Amygdala (tissue), 56 donors: ENCODE measurements at regions not wholly inside any gene's neighbourhood (a gene's known extent, or its start where the extent isn't known, plus 50 kb on each side); places are given as distances from the start of the nearest gene placed in this dataset.

ENCODE experiments used
- DNase-seq, 56 donors: peaks; one replicate each; lab custom pipeline; 2025; lab: John Stamatoyannopoulos, UW

DNA sequence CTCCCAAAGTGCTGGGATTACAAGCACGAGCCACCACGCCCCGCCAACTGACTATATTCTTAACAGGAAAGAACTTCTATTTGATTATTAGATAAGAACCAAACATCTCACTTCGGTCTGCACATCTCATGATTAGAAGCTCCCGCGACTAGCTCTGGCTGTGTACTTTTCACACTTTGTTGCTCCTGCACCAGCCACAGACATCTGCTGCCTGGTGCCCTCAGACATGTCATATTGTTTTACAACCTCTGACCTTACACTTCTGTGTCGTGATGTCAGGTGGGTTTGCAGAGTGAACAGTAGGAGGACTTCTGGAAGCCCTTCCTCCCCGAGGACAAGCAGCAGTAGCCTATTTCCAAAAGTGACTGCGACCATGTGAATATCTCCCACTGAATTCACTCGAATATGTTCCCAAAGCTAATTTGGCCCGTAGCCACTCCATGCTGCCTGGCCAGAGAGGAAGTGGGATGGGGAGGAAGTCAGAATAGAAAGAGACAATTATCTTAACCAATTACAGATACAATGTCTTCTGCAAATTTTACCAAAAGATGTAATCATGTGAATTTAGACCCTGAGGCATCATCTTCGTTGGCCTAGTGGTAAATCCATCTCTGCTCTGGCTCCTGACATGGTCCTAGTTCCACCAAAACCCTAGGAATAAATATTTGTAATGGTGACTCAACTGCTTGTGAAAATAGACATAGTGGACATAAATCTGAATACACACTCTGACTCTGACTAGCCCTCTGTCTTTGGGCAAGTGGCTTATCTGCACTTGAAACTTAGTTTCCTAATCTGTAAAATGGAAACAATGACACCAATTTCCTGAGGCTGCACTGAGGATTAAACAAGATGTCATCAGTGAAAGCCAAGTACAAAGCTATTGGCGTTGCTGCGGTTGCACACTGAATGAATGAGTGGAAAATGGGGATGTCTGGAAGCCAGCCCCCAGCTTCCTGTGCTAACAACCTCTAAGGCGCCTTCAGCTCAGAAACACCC, 406.1 kb downstream of the LRATD1 start:
- DNase-seq = no peak

DNA sequence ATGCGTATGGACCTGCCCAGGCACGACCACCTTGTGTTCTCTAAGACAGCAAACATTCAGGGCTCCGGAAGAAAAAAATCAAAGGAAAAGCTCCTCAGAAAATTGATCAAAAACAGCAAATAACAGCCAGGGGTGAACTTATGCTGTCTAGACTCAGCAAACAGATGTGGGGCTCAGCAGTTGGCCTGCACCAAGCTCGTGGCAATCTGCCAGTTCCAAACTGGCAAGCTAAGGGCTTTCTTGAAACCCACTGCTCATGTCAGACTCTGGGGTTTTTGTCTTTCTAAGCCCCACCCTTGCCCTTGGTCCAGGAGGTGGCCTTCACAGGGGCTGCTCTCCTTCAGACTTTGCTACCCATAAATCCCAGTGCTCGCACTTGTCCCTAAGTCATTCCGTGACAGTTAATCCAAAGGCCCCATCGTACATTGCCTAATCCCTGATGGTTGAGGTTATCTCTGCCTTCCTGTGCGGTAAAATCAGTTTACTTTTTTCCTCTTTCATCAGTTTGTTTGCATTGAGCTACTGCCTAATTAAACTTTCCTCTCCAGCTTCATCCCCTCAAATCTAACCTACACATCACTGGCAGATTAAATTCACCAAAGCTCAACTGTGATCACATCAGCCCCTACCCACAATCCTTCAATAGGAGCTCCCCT, 408.0 kb downstream of the LRATD1 start:
- DNase-seq = no peak

DNA sequence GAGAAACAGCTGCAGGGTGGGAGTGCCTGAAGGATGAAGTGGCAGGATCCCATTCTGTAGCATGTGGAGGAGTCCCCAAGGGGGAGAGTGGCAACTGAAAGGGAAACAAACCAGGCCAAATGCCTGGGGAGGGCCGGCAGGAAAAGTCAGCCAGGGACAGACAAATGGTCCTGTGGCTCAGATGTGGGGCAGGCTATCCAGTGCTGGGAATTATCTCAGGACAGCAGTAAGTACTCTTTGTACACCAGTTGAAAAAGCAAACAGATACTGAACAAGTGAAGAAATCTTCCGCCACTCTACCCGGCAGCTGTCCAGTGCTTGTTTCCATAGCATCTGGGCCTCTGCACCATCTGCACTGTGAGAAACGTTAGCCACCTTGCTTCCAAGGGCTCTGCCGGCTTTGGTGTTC, 408.9 kb downstream of the LRATD1 start:
- peak in 1 of 56 donors; percentile 4 for DNase-seq

DNA sequence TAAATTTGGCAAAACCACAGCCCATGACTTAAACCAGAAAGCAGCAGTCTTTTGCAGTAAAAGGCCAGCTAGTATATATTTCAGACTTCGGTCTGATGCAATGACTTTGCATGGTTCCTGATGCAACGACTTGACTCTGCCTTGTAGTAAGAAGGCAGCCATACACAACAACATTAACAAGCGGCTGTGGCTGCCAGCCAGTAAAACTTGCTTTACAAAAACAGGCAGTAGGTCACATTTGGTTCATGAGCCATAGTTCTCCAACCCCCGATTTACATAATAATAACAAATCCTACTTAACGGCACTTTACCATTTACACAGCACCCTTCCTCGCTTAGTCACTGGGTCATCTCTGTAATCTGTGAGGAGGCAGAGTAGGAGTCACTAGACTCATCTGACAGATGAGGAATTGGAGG, 410.3 kb downstream of the LRATD1 start:
- no peak for DNase-seq

DNA sequence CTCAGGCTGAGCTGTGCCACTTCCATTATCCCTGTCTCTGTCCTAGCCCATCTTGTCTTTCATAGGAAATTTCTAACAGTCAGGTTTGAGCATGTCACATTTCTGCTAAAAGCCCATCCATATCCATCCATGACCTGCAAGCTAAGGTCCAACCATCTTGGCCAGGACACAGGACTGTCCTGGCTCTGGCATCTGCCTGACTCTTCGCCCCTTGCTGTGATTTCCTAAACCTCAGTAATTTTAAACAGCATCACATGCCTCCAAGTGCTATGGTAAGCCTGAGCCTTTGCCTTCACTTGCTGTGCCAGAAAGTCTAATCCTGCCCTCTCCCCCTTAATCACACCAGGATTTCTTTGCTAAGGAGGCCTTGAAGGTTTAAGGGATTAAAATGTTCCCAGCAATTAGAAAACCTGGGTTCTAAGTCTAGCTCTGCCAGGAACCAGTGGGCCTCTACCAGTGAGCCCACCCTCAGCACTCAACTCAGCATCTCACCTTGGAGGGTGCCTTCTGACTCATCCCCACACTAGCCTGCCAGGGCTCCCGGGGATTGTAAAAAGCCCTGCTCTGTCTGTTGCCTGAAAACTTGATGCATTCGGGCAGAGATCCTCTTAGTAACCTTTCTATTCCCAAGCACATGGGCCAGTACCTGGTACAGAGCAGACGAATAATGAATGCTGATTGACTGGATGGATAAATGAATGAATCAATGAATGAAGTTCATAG, 411.0 kb downstream of the LRATD1 start:
- DNase-seq = no peak

DNA sequence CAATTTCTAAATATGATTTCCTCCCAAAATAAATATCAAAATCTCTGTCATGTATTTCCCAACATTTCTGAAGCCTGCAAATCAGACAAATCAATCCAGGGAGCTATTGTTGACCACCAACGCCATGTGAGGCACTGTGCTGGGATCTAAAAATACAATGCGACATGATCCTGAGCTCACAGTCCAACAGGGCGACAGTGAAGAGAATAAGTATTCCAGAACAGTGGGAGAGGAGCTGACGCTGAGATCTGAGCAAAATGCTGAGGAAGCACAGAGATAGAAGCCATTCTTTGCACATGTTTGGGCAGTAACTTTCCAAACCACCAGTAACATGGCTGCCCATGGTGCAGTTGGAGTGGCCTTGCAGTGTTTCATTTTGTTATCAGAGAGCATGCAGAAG, 412.5 kb downstream of the LRATD1 start:
- no peak for DNase-seq

DNA sequence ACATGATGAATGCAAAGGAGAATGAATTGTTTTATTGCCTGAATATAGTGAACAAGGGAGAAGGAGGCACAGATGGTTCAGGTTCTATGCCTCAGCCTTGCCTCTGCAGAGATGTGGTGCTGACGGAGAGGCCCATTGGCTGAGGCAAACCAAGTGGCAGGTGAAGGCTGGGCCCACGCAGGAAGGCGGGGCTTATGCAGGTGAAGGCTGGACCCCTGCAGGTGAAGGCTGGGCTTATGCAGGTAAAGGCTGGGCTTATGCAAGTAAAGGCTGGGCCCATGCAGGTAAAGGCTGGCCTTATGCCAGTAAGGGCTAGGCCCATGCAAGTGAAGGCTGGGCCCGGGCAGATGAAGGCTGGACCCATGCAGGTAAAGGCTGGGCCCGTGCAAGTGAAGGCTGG, 414.7 kb downstream of the LRATD1 start:
- DNase-seq = no peak

DNA sequence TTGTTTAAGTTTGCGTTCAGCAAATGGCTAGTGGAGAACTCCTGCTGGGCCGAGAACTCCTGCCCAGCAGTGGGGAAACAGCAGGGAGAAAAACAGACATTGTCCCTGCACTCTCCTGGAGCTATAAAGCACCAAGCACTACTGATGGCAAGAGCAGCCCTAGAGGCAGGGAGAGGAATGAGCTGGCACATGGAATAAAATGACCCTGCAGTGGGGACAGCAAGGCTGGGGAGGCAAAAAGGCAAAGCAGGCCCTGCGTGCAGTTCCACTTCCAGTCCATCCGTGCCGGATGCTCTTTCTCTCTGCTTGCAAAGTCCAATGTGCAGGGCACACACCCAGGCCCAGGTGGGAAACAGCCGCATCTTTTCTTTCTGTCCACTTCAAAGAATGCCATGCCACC, 415.5 kb downstream of the LRATD1 start:
- no peak for DNase-seq

DNA sequence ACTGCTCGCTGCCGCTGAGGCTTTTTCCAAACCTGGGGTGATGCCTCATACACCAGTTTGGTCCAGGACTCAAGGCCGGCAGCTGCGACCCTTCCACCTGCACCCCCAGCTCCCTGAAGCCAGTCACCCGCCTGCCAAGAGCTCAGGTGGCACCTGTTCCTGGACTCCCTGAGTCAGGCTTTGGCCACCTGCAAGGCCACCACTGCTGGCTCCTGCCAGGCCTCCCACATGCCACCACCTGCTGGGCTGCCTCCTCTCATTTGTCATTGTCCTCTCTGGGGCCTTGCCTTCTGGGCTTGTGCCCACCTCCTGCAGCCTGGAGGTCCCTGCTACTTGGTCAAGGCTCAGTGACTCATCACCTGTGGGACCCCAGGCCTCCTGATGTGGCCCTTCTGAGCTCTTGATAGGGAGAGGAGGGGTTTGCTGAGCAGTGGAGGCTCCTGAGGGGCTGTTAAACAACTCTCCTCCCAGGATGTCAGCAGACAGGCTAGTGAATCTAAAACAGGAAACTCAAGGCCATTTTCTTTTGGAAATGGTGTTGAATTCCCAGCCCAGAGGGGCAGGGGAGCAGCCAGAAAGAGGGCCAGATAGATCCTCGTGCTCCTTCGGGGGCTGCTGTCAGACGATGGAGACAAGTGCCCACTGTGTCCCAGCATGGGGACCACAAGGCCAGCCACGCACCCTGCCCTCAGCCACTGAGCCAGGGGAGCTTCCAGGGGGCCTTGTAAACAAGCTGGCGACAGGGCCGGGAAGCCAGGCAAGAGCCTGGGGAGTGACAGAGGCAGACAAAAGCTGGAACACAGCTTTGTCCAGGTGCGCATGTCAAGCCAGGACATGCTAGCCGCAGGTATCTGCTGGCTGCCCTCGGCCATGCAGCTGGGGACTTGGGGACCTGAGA, 416.8 kb downstream of the LRATD1 start:
- no peak for DNase-seq

DNA sequence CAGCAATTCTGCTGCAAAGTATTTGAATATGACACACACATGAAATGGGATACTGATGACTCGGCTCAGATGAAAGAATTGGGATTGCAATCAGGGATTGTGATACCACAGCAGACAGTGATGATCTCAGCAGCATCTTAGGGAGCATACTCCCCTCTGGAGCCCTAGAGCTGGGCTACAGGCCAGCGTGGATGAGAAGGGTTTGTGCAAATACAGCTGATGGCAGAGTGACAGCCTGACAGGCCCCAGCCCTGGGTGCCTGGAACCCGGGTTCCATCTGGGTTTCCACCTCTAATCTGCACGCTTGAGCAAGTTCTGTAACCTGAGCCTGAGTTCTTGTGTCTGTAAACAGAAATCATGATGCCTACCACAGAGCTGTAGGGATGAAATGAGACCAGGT, 418.0 kb downstream of the LRATD1 start:
- DNase-seq = no peak

DNA sequence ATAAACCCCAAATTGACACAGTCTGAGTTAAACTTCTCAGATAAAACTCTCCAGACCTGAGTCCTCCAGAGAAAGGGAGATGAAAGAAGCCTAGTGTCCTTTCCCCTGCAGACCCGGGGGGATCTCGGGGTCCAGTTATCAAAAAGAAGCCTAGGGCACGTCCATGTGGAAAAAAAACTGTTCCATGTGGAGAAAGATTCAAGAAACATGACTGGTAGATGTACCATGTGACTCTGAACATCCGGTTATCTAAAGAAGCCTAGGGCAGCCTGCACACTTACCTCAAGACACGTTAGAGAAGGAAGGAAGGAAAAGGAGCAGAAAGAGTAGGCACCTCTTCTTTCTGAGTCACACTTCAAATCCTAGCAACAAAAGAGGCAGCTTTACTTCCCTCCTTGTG, 421.0 kb downstream of the LRATD1 start:
- DNase-seq = no peak

DNA sequence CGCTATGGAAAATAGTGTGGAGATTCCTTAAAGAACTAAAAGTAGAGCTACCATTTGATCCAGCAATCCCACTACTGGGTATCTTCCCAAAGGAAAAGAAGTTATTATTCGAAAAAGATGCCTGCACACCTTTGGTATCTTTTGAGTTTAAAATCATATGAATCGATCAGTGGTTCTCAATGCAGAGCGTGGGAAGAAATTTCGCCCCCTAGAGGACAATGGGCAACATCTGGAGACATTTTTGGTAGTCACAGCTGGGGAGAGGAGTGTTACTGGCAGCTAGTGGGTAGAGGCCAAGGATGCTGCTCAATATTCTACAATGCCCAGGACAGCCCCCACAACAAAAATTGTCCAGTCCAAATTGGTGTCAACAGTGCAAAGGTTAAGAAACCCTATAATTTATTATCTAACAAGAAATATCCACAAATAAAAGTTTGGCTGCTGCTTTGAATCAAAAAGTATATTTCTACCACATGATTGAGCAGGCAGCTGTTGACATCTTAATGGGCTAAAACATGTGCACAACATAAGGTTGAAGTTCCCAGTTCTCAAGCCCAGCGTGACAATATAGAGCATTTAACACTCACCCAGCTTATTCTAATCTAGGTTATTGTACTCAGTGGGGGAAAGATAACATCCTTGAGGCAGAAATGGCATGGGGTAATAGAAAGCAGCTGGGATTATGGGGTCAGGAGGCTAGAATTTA, 425.7 kb downstream of the LRATD1 start:
- no peak for DNase-seq

DNA sequence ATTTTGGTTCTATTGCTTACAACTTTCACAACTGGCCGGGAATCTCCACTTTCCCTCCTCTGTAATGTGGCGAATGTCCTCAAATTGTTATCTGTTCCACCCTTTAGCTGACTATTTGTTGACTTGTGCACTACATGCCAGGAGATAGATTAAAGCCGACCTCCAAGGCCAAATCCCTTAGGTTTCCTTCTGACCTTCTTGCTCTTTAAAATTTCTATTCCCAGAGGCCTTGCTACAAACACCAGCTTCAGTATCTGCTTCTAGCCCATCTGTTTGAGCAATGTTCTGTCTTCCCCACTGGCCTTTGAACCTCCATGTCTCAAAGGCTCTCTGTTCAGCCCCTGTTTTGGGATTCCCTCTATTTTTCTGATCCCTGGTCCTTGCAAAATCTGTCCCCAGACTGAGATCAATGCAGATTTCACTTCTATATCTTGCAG, 426.2 kb downstream of the LRATD1 start:
- DNase-seq = no peak

DNA sequence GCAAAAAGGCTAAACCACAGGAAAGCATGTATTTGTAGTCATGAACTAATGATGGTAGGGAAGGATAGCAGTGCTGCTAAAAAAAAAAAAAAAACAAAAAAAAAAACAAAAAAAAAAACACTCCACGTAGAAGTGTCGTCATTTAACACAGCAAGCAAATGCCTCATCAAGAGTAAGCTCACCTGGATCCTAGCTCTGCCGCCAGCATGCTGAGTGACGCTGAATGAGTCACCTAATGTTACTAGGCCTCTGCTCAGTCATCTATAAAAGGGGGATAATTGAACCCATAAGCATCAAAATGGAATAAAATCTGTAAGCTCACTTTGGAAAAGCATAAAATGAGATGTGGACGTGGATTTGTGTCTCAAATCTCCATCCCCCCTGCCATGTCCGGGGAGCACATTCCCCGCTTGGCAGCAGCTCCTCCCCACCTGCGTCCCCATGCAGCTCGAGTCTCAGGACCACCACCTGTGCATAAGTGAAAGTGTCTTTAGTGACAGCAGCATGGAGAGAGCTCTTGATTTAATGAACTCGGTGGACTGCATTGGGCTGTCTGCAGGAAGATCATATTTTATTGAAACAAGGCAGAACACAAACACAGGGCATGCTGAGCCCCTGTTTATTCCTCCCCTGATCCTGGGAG, 427.5 kb downstream of the LRATD1 start:
- DNase-seq = no peak

DNA sequence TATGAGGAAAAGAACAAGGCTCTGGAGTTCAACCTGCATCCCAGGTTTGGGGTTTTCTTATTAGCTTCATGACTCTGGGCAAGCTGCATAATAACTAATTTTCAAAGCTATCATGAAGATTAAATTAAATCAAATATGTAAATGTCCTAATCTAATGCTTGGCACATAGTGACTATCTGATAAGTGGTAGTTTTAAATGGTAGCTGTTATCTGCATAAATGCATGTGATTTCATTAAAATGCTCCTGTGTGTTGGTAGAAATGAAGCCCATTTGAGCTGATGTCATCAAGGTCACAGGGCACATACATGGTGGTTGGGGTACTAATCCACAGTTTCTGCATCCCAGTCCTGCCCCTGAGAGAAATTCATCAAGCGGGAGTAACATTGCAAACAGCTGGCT, 428.8 kb downstream of the LRATD1 start:
- DNase-seq = no peak

DNA sequence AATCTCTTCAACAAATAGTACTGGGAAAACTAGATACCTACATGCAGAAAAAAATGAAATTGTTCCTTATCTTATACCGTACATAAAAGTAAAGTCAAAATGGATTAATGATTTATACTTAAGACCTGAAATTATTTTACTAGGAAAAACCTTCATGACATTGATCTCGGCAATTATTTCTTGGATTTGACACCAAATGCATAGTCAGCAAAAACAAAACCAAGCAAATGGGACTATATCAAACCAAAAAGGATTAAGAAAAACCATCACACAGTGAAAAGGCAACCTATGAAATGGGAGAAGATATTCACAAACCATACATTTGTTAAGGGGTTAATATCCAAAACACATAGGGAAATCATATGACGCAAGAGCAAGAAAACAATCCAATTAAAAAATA, 433.6 kb downstream of the LRATD1 start:
- no peak for DNase-seq

DNA sequence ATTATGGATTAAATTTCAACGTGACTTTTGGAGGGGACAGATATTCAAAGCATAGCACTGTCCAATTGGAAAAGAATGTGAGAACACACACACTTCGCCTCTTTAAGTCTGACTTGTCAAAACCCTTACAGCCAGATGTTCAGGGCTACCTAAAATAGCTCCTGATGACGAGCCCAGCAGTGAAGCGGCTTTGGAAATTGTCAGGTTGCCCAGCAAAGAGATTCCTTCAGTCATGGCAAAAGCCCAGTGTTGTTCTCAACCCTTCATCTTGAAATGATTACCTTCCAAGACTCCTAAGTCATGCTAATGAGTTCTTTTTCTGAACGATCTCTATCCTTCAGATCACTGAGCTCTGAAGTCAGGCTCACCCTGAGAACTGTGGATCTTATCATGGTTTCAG, 436.6 kb downstream of the LRATD1 start:
- DNase-seq = no peak

DNA sequence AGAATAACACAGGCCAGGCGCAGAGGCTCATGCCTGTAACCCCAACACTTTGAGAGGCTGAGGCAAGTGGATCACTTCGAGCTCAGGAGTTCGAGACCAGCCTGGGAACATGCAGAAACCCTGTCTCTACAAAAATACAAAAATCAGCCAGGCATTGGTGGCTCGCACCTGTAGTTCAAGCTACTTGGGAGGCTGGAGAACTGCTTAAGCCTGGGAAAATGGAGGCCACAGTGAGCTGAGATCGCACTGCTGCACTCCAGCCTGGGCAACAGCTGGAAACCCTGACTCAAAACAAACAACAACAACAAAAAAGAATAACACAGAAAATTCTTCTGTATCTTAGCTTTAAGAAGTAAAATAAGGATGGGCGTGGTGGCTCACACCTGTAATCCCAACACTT, 440.3 kb downstream of the LRATD1 start:
- no peak for DNase-seq

DNA sequence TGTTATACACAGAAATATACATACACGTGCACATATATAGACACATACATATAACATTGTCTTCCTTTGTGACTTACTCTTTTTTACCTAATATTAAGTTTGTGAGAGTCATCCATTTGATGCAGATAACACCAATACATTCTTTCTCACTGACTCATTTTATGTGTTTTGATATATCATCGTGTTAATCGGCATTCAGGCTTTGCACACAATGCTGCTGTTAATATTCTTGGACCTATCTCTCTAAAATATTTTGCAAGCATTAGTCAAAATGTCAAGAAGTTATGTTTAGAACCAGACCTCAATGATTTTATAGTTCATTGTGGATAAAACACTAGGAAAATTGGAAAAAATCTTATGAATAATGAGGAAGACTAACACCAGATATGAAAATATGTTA, 441.1 kb downstream of the LRATD1 start:
- DNase-seq = no peak
